GM21360 (cell line): ENCODE measurements at regions not wholly inside any gene's neighbourhood (a gene's known extent, or its start where the extent isn't known, plus 50 kb on each side); places are given as distances from the start of the nearest gene placed in this dataset.
"Not testable (repeated sequence)": the region's sequence is repeated elsewhere in the genome, so short reads cannot be mapped to it uniquely, and the experiment has no call there.

Source experiments
- ATAC-seq: cut with Tn5 transposase; IDR thresholded peaks from one replicate; pipeline ENCODE4 v1.9.1; 2021; ENCODE audit warnings: mild to moderate bottlenecking, moderate library complexity; ENCODE audit not compliant: unreplicated experiment

- ATAC-seq = not testable (repeated sequence)
These were observed 126.3 kb upstream of the CAV2 start for GRCh38 chr7:116373229-116373628.

GRCh38 chr7:116377721-116378120 is 121.8 kb upstream of the CAV2 start:
- no peak for ATAC-seq

GRCh38 chr7:116380025-116380424 is 119.5 kb upstream of the CAV2 start:
- no peak for ATAC-seq

DNA sequence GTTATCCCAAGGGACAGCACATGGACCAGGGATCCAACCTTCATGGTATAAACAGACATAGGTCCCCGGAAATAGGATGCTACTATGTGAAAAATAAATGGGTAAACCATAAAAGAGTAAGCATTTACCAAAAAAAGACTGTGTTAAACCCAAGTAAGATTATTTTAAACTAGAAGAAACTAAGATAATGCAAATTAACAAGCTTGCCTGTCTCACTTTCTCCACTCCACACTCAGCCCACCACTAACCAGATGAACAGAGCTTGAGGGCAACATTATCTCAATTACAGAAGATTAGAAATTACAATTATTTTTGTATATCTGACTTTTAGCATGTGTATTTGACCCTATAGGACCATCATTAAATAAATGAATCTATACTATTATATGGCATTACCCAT is 117.2 kb upstream of the CAV2 start:
- no peak for ATAC-seq

- no peak for ATAC-seq
These were observed 114.5 kb upstream of the CAV2 start for GRCh38 chr7:116384936-116385635.

GRCh38 chr7:116386674-116387073 is 112.9 kb upstream of the CAV2 start:
- no peak for ATAC-seq

DNA sequence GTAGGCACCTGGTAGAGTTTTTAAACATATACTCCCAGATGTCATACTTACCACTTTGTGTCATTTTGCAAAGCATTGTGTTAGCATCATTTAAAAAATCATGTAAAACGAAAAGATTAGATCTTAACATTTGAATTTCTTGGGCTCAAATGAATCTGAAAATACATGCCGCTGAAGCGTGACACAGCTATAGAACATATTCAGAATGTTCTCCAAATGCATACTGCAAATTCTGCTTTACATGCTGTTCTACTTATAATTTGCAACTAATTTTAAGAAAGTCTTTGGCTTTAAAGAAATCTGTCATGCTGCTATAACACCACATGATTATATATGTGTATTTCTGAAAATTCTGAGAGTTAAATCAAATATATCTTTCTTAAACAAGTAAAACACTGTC is 109.2 kb upstream of the CAV2 start:
- no peak for ATAC-seq

DNA sequence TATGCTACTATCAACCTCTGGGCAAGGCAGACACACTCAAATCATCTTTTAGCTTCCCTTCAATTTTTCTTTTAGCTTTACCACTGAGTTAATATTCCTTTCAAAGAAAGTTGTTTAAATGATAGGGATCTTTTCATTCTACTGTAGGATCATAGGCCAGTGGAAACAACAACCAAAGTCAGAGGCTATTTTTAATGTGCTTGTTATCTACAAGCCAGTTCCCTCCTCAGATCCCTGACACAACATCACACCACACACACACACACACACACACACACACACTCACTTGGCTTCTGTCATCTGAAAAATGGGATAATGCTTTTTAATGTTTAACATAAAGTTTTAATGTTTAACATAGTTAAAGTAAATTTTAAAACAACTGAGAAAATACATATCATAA is 106.7 kb upstream of the CAV2 start:
- ATAC-seq = no peak

DNA sequence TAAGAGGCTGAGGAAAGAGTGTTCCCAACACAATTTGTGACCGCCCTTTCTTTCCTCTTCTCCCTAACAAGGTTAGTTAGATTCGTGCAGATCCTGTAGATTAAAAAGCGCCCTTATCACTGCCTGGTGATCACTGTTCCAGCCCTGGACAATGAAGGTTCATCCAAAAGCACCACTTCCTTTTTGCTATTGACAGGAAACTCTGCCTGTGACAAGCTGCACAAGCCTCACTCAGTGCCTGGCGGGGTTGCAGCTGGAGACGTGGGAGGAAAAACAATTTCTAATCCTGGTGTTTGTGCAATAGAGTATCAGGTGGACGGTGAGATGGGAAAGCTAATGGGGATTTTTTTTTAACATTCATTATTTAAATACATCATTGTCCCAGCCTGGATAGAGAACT is 105.9 kb upstream of the CAV2 start:
- no peak for ATAC-seq

DNA sequence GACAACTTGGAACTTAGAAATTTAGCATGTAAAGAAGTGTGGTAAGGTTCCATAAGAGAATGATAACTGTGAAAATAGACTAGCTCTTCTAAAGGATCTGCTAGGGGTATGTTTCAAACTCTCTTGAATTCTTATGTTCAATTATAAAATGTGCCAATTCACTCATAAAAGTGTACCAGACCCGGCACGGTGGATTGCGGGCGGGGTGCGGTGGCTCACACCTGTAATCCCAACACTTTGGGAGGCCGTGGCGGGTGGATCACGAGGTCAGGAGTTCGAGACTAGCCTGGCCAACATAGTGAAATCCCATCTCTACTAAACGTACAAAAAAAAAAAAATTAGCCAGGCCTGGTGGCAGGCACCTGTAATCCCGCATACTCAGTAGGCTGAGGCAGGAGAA is 105.4 kb upstream of the CAV2 start:
- no peak for ATAC-seq

DNA sequence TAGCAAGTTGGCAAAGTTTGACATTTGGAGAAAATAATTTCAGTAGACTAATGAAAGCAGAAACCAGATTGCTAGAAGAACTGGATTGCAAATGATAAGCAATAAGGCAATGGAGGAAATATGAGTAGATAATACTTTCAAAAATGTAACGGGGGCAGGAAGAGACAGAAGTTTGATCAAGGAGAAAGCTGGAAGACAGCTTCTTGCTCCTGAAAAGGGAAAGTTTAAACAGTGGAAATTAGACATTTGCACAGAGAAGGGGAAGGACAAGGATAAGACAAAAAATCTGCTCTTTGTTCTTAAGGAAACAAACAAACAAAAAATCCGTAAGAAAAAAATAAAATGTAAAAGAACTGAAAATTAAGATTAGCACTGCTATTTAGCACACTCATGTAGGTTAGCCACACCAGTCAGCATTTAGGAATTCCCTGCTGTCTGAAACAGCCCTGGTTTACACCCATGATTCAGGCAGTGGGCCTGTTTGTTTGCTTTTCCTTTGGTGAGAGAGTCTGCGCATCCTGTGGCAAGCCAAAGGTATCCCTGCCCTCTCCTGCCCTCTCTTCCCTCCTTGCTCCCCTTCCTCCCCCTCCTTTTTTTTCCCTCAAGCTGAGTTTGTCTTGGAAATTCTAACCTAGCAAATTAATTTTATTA is 104.3 kb upstream of the CAV2 start:
- no peak for ATAC-seq

DNA sequence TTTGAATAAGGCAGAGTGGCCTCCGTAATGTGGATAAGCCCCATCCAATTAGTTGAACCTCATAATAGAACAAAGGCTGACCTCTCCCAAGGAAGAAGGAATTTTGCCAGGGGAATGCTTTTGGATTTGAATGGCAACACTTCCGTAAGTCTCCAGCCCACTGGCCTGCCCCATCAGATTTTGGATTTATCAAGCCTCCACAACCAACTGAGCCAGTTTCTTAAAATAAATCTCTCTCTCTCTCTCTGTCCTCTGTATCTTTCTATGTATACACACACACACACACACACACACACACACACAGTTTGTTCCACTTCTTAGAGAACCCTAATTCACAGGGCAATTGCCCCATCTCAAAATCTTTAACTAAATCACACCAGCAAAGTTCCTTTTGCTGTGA is 100.9 kb upstream of the CAV2 start:
- ATAC-seq = no peak

- no peak for ATAC-seq
These were observed 99.7 kb upstream of the CAV2 start for GRCh38 chr7:116399819-116400218.

- no peak for ATAC-seq
These were observed 99.0 kb upstream of the CAV2 start for GRCh38 chr7:116400522-116400921.

DNA sequence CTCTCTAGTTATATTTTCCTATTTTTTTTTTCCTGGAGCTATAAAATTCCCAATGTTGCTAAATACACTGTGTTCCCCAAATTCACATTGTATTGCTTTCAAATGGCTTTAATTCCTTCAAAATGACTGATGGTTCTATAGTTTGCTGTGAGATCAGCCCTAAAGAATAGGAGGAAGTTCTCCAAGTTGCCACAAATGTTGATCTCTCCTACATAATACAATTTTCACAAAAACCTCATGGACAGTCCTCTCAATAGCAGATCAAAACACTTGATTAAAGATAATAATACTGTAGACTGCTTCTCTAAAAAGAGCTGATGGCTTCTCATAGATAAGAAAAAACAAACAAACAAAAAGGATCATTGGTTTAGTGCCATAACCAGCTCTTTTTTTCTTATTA is 97.8 kb upstream of the CAV2 start:
- ATAC-seq = no peak

DNA sequence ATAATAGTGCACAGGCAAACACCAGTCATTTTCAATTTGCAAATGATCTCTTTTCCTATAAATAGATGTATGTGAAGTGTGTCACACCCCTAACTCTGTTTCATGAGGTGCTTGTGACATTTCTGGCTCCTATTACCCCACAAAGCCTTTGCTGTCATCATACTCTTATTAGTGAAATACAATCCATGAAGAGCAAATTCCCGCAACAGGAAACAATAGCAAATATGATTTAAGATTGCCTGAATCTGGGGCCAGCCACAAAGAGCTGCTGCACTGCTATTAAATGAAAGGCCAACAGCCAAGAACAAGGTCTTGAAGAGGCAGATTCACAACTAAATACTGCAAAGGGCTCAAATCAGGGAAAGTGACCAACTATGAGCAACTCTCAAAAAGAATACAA is 96.3 kb upstream of the CAV2 start:
- ATAC-seq = no peak

DNA sequence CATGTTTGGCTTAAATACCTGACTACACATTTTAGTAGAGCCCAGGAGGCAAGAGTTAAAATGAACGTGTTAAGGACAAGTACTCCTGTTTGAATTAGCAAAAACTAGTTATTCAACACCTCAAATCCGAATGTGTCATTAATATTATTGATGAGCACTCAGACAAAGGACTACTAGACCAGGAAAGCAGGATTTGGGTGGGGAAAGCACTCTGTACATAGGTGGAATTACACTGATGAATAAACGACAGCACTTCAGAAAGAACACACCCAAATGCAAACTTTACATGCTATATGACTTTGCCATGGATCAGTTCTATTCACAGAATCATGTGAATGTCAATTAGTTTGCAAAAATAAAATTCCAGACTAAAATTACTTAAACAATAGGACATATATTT is 95.1 kb upstream of the CAV2 start:
- no peak for ATAC-seq

GRCh38 chr7:116405810-116406209 is 93.7 kb upstream of the CAV2 start:
- no peak for ATAC-seq

DNA sequence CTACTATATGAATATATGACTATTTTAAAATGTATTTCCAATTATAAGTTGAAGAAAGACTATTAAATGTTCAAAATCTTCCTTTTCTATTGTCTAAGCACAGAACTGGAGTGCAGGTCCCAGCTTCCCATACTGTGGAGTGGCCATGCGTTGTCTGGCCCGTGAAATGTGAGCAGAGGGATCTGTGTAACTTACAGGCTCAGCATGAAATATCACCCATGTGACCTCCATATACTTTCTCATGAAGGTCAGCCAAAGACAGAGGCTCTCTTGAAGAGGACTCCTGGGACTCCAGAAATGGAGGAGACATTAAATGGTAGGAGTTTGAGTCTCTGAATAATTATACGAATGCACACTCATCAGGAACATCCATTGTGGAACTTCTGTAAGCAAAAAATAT is 92.4 kb upstream of the CAV2 start:
- ATAC-seq = no peak

- ATAC-seq = no peak
These were observed 91.4 kb upstream of the CAV2 start for GRCh38 chr7:116408166-116408565.

DNA sequence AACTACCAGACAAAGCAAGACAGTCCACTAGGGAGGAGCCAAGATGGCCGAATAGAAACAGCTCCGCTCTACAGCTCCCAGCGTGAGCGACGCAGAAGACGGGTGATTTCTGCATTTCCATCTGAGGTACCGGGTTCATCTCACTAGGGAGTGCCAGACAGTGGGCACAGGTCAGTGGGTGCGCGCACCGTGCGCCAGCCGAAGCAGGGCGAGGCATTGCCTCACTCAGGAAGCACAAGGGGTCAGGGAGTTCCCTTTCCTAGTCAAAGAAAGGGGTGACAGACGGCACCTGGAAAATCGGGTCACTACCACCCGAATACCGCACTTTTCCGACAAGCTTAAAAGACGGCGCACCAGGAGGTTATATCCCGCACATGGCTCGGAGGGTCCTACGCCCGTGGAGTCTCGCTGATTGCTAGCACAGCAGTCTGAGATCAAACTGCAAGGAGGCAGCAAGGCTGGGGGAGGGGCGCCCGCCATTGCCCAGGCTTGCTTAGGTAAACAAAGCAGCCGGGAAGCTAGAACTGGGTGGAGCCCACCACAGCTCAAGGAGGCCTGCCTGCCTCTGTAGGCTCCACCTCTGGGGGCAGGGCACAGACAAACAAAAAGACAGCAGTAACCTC is 90.6 kb upstream of the CAV2 start:
- not testable (repeated sequence) for ATAC-seq

GRCh38 chr7:116410694-116411093 is 88.8 kb upstream of the CAV2 start:
- ATAC-seq = not testable (repeated sequence)
